ENCODE measurements at regions not wholly inside any gene's neighbourhood (a gene's known extent, or its start where the extent isn't known, plus 50 kb on each side); places are given as distances from the start of the nearest gene placed in this dataset.
A peak's percentile ranks its signal among the peaks of the same experiment; 100 is the strongest.
"Not testable (repeated sequence)": the region's sequence is repeated elsewhere in the genome, so short reads cannot be mapped to it uniquely, and the experiment has no call there.

DNA sequence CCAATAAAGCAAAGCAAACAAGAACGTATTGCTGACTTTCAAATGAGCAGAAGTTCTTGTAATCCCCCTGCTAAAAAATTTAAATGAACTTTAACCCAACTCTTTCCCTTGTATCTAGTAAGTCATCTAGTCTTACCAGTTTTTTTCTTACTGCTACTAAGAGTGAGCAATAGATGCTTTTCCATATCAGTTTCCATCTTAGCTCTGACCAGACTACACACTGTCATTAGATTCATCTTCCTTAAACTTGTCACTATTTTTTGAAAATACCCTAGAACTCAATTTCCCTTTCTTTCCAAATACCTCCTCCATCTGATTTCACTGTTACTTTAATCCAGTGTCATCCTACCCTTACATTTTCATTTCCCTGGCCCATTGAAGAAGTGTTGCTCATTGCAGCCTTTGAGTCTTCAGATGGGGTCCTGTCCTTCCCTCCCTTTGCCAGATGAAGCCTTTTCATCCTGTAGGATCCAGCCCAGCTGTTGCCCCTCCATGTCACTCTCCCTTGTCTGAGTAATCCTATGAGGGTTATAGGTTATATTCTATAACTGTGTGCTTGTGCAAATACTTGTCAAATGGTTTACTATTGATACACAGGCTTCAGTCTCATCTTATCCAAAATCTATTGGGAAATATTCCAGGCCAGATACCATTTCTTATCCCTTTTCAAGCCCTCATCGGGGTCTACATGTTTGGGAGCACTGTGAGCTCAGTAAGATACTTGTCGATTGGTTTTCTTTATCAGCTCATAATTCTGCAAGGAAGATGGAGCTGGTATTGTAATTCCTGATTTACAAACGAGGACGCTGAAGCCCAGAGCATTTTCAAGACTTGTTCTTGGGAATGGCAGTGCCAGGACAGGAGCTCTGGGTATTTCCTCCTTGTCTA is 51.5 kb upstream of the ITGB1 start:
- no peak for DNase-seq (ENCODE audit: extremely low read depth in 1 of 2, low read depth in 1 of 2)

DNA sequence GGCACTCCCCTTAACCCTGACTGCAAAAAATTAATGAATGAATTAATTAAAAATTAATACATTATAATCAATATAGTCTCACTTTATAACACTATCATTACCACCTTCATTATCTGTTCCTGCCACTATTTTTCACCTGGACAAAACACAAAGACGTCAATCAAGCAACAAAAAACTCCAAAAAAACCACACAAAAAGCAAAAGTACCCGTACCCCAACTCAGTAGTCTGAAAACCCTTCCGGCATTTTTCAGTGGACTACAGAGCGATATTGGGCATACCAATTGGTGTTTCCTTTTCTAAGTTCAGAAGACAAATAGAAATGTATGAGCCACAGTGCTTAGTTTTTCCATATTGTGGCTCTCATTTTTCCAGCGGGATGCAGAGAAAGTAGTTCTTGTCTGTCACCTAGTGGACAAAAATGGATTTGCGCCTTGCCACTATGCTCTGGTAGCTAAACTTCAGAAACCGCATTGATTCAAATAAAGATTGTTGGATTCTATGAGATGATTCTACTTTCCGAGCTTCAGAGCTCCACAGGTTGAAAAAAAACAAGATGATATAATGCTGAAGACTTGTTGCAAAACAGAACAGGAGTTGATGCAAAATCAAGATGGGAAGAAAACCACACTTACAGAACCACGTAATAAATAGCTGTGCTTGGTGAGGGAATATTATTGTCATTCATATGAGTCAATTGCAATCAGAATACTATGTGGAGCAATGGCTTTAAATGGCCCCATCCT is 50.6 kb upstream of the ITGB1 start:
- DNase-seq (ENCODE audit: extremely low read depth in 1 of 2, low read depth in 1 of 2): peak; percentile 29 to 38

DNA sequence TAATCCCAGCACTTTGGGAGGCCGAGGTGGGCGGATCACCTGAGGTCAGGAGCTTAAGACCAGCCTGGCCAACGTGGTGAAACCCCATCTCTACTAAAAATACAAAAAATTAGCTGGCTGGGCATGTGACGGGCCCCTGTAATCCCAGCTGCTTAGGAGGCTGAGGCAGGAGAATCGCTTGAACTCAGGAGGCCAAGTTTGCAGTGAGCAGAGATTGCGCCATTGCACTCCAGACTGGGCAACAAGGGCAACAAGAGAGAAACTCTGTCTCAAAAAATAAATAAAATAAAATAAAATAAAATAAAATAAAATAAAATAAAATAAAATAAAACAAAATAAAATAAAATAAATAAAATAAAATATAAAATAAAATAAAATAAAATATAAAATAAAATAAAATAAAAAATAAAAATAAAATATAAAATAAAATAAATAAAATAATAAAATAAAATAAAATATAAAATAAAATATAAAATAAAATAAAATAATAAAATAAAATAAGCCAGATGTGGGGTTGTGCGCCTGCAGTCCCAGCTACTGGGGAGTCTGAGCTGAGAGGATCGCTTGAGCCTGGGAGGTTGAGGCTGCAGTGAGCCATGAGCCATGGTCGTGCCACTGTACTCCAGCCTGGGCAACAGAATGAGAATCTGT is 49.8 kb upstream of the ITGB1 start:
- DNase-seq (ENCODE audit: extremely low read depth in 1 of 2, low read depth in 1 of 2): not testable (repeated sequence)

All from activated CD8-positive, alpha-beta memory T cell treated with anti-CD3 and anti-CD28 coated beads for 1 hour (primary cell).